Kidney (tissue), 13 donors: ENCODE measurements at regions not wholly inside any gene's neighbourhood (a gene's known extent, or its start where the extent isn't known, plus 50 kb on each side); places are given as distances from the start of the nearest gene placed in this dataset.

Experiments
- DNase-seq, 5 donors: peaks; one replicate each; pipeline ENCODE4 v3.0.0-alpha.2; 2013 to 2020
- FAIRE-seq: peaks from 2 replicates; lab custom pipeline; 2012; peaks lifted over from hg19 to GRCh38; lab: Jason Lieb, UNC
- H3K27ac ChIP-seq, 2 donors: one replicate each; pipeline ENCODE4 v1.7.0; 2013; ENCODE audit warnings: low read depth in 2 of 2, low read length in 2 of 2, inconsistent platforms in 1 of 2
- H3K27me3 ChIP-seq: one replicate; pipeline ENCODE4 v1.7.1; 2013; ENCODE audit warnings: low read length, inconsistent platforms; ENCODE audit not compliant: control insufficient read depth, insufficient read depth
- H3K36me3 ChIP-seq, 3 donors: one replicate each; pipeline versions ENCODE4 v1.7.0 to v1.7.1; 2013; ENCODE audit warnings: low read length in 3 of 3, control low read depth in 1 of 3, inconsistent platforms in 1 of 3; ENCODE audit not compliant: insufficient read depth in 3 of 3, control insufficient read depth in 2 of 3
- H3K4me1 ChIP-seq, 3 donors: one replicate each; pipeline versions ENCODE4 v1.7.0 to v1.7.1; 2013; ENCODE audit warnings: low read length in 3 of 3, inconsistent platforms in 1 of 3, low read depth in 1 of 3; ENCODE audit not compliant: control insufficient read depth in 2 of 3, insufficient read depth in 2 of 3
- H3K4me3 ChIP-seq, 3 donors: one replicate each; pipeline versions ENCODE4 v1.7.0 to v1.8.1; 2013; ENCODE audit warnings: low read length in 3 of 3, control low read depth in 1 of 3, inconsistent platforms in 1 of 3
- H3K9ac ChIP-seq, 3 donors: one replicate each; pipeline versions ENCODE4 v1.7.0 to v1.7.1; 2013; ENCODE audit warnings: low read length in 3 of 3, control low read depth in 1 of 3, inconsistent platforms in 1 of 3
- H3K9me3 ChIP-seq, 3 donors: one replicate each; pipeline versions ENCODE4 v1.7.0 to v1.7.1; 2013; ENCODE audit warnings: low read length in 3 of 3, control low read depth in 1 of 3, inconsistent platforms in 1 of 3; ENCODE audit not compliant: control insufficient read depth in 2 of 3, insufficient read depth in 1 of 3
- intact Hi-C: fragments of 100-400 bp; cut with DNase I; formaldehyde crosslinking; loops from one replicate; pipeline ENCODE4 v1.11.1; 2022
- TF ChIP-seq, protein P1 (sequence below): IDR thresholded peaks from 3 replicates; pipeline ENCODE4 v1.5.1; 2012; ENCODE audit warnings: mild to moderate bottlenecking, moderate library complexity, borderline replicate concordance; ENCODE audit not compliant: insufficient read depth; ENCODE audit errors: extremely low read depth
- donor health status: control.
- donor health status: control.
- donor health status: control.
- donor health status: control.
- donor health status: control.
- donor health status: DM: yes; HTN: yes; CAD: no.
- donor health status: Normal renal cell carcinoma (clear cell type).

DNA sequence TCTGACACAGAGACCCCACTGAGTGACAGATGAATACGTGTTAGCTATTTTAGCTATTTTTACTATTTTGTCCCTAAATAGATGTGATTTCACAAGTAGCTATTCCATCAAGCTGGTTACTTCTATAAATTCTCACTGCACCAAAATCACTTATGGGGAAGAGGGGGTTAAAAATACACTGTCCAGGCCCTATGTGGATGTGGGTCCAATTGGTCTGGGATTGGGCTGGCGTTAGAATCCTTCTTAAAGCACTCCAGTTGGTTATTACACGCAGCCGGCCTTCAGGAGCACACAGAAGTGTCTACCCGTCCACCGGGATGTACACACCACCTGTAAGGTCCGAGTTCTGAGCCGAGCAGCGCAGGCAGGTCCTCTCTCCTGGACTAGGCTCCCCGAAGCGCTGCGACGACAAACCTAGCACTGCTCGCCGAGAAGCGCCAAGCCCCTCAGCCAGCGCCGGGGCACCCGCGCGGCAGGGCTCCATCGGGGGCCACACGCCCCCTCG is 222.3 kb upstream of the MKLN1 start:
- peak overlapping the region; percentile 69 to 84 for H3K27ac ChIP-seq

DNA sequence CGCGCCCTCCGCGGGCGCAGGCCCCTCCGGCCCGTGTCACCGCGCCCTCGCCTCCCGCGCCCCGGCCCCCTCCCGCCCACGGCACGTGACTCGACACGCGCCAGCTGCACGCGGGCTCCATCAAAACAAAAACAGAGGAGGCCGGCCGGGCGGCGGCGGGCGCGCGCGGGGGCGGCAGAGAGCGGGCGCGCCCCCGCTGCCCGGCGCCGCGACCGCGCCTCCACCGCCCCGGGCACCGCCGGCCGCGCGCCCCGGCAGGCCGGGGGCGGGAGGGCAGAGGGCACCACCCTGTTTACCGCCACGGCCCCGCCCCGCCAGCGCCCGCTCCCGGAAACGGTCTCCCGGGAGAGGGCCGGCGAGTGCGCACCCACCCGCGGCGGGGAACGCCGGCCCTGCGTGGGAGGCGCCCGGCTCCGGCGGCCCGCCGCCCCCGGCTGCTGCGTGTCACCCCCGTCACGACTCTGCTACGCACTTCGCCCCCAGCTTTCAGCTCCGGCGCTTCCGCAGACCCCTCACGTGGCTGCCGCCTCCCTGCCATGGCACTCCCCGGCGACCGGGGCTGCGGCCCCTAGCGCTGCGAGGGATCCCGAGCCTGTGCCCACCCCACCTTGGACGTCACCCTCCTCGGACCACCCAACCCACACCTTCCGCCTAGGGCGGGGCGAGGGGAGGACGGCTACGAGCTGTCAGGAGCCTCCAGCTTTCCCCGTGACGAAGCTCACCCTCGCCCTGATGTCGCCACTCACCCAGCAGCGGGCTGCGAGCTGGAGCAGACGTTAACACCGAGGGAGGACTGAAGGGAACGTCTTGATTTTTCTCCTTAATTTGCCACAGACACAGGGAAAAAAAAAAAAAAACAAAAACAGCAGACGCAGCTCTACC is 221.6 kb upstream of the MKLN1 start:
- DNase-seq = peak; percentile 52 to 96 (median 69)
- no peak for FAIRE-seq
- Histone ChIP-seq H3K36me3 (peaks cover 0 to 7% (median 4%) of the 10 kb centered on the region in 3 donors), H3K9me3 (no peaks in the 10 kb centered on the region), H3K9ac (peak overlapping the region; percentile 47 to 99 (median 87)), H3K27me3 (peaks cover 20% of the 10 kb centered on the region), H3K4me3 (peak overlapping the region; percentile 66 to 92 (median 87)), H3K27ac (peak overlapping the region; percentile 93 to 98), H3K4me1 (peaks cover 0 to 33% (median 16%) of the 10 kb centered on the region in 3 donors)
- intact Hi-C loops = no loop called here
- TF ChIP-seq, protein P1, sequence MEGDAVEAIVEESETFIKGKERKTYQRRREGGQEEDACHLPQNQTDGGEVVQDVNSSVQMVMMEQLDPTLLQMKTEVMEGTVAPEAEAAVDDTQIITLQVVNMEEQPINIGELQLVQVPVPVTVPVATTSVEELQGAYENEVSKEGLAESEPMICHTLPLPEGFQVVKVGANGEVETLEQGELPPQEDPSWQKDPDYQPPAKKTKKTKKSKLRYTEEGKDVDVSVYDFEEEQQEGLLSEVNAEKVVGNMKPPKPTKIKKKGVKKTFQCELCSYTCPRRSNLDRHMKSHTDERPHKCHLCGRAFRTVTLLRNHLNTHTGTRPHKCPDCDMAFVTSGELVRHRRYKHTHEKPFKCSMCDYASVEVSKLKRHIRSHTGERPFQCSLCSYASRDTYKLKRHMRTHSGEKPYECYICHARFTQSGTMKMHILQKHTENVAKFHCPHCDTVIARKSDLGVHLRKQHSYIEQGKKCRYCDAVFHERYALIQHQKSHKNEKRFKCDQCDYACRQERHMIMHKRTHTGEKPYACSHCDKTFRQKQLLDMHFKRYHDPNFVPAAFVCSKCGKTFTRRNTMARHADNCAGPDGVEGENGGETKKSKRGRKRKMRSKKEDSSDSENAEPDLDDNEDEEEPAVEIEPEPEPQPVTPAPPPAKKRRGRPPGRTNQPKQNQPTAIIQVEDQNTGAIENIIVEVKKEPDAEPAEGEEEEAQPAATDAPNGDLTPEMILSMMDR = no peak

More for the DNA sequence above, 222.3 kb upstream of the MKLN1 start:
- Histone ChIP-seq H3K9ac (peak overlapping the region in 2 of 3 donors; percentile 81 to 89), H3K4me3 (peak overlapping the region; percentile 46 to 83 (median 71)), H3K27me3 (peaks cover 13% of the 10 kb centered on the region), H3K36me3 (peaks cover 0 to 11% (median 4%) of the 10 kb centered on the region in 3 donors), H3K4me1 (peaks cover 0 to 26% (median 16%) of the 10 kb centered on the region in 3 donors), H3K9me3 (no peaks in the 10 kb centered on the region)
- FAIRE-seq (no peak), DNase-seq (peak in 2 of 5 donors; percentile 34 to 46)
- TF ChIP-seq, protein P1 = no peak
- intact Hi-C loops = no loop called here

DNA sequence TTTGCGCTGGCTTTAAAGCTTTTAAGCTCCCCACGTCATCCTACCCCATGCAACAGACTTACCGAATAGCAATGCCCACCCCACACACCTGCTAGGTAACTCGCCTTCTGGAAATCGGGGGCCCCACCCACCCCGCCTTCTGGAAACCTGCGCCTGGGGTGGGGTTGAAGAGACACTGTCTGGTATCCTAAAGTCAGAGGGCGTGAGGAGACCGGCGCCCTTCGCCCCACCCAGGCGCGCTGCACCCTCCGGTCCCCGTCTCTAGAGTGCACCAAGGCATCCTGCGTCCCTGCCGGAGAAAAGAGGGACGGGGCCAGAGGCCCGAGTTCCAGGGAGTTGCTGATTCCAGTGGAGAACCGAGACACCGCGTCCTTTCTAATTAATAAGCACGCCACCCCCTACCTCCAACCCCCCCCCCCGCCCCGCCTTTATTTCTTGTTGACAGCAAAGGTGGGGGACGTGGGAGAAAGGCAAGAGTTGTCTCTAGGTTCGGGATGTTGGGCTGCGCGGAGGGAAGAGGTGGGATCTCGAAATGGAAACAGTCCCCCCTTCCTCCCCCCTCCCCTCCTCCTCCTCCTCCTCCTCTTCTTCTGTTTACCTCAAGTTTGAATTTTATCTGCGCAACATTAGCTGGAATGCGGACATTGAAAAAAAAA is 220.9 kb upstream of the MKLN1 start:
- H3K4me3 ChIP-seq = peak overlapping the region; percentile 66 to 92 (median 87)
- H3K9me3 ChIP-seq = no peaks in the 10 kb centered on the region
- intact Hi-C loops = no loop called here

More for the DNA sequence above, 220.9 kb upstream of the MKLN1 start:
- TF ChIP-seq, protein P1 = no peak
- peak overlapping the region; percentile 47 to 99 (median 99) for H3K9ac ChIP-seq
- H3K4me1 ChIP-seq = peaks cover 0 to 36% (median 22%) of the 10 kb centered on the region in 3 donors
- peak overlapping the region; percentile 93 to 98 for H3K27ac ChIP-seq
- H3K27me3 ChIP-seq = peaks cover 22% of the 10 kb centered on the region
- no peak for FAIRE-seq
- peak in 4 of 5 donors; percentile 28 to 89 (median 56) for DNase-seq
- peaks cover 0 to 6% (median 4%) of the 10 kb centered on the region in 3 donors for H3K36me3 ChIP-seq
